Activated CD8-positive, alpha-beta T cell treated with anti-CD3 and anti-CD28 coated beads for 36 hours (primary cell): ENCODE measurements at regions not wholly inside any gene's neighbourhood (a gene's known extent, or its start where the extent isn't known, plus 50 kb on each side); places are given as distances from the start of the nearest gene placed in this dataset.

Source experiments
- ATAC-seq: fragments of 200-7000 bp; cut with Tn5 transposase; one replicate; pipeline ENCODE4 v1.10.0; 2021; ENCODE audit warnings: mild to moderate bottlenecking, moderate library complexity
- CTCF ChIA-PET: fragments of 350-600 bp; sonication (Branson Sonifier 250); formaldehyde crosslinking; loops from one replicate; lab custom pipeline; 2021; ENCODE audit warnings: antibody characterized with exemption; lab: Charles Lee
- POLR2A ChIA-PET: fragments of 350-600 bp; sonication (Branson Sonifier 250); formaldehyde crosslinking; loops from one replicate; lab custom pipeline; 2021; ENCODE audit warnings: antibody characterized with exemption; lab: Charles Lee
- DNase-seq: peaks from one replicate; pipeline ENCODE4 v3.0.0-alpha.2; 2020
- H3K27ac Mint-ChIP-seq: one replicate; pipeline ENCODE4 v1.8.0; 2021; ENCODE audit warnings: mild to moderate bottlenecking, mixed read lengths
- H3K27me3 Mint-ChIP-seq: one replicate; pipeline ENCODE4 v1.8.0; 2021; ENCODE audit warnings: mixed read lengths
- H3K36me3 Mint-ChIP-seq: one replicate; pipeline ENCODE4 v1.8.0; 2021; ENCODE audit warnings: low read depth, mixed read lengths
- H3K4me1 Mint-ChIP-seq: one replicate; pipeline ENCODE4 v1.8.0; 2021; ENCODE audit warnings: low read depth, mixed read lengths
- H3K4me3 Mint-ChIP-seq: one replicate; pipeline ENCODE4 v1.8.0; 2021; ENCODE audit warnings: mild to moderate bottlenecking, moderate library complexity, mixed read lengths
- H3K9me3 Mint-ChIP-seq: one replicate; pipeline ENCODE4 v1.8.0; 2021; ENCODE audit warnings: mixed read lengths
- intact Hi-C: fragments of 100-400 bp; cut with micrococcal nuclease; formaldehyde crosslinking; loops from one replicate; pipeline ENCODE4 v1.10.0; 2022
- TF ChIP-seq, protein P1 (sequence below): fragments of 200-600 bp; IDR thresholded peaks from one replicate; pipeline ENCODE4 v1.8.0; 2022; ENCODE audit warnings: antibody characterized with exemption, mild to moderate bottlenecking

DNA sequence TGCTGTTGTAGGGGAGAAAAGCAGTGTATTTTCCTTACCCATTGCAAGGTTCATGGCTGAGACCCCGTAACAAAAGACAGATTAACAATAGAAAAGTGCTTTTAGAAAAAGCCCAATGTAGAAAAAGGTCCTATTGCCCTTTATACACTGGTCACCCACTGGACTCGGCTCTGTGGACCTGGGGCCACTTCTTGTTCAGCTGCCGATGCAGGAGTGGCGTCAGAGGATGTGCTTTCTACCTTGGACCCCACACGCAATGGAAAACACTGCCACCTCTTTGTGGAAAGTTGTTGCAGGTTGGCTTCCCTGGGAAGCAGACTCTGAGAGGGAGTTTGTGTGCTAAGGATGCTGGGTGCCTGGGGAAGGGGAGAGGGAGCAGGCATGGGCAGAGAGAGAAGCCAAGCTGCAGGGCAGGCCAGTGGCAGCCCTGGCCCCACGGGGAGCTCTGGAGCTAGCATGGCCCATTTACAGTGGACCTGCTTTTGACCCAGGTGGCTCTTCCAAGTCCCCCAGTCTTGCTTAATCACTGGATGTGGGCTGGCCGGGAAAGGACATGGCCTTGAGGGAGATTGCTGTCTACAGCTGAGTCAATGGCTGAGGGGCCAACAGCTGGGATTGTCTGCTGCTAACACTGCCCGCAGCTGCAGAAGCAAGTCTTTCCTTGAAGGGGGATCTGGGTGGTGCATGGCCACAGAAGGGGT is 142.9 kb downstream of the CDC5L start:
- DNase-seq, result no peak
- Mint-ChIP-seq H3K27me3 (peaks cover 15% of the 10 kb centered on the region), H3K27ac (no peak overlapping the region), H3K4me1 (peaks cover 16% of the 10 kb centered on the region), H3K36me3 (no peaks in the 10 kb centered on the region), H3K9me3 (no peaks in the 10 kb centered on the region), H3K4me3 (no peak overlapping the region)
- CTCF ChIA-PET, result interaction anchor here (1.4 to 4.2 kb wide), 2 partner anchors 55 to 100 kb away, joined by 3 to 16 read pairs; no protein-coding TSS in a partner anchor
- intact Hi-C loops, result no loop called here
- POLR2A ChIA-PET, result no interaction called here
- ATAC-seq, result no peak
- TF ChIP-seq, protein P1, sequence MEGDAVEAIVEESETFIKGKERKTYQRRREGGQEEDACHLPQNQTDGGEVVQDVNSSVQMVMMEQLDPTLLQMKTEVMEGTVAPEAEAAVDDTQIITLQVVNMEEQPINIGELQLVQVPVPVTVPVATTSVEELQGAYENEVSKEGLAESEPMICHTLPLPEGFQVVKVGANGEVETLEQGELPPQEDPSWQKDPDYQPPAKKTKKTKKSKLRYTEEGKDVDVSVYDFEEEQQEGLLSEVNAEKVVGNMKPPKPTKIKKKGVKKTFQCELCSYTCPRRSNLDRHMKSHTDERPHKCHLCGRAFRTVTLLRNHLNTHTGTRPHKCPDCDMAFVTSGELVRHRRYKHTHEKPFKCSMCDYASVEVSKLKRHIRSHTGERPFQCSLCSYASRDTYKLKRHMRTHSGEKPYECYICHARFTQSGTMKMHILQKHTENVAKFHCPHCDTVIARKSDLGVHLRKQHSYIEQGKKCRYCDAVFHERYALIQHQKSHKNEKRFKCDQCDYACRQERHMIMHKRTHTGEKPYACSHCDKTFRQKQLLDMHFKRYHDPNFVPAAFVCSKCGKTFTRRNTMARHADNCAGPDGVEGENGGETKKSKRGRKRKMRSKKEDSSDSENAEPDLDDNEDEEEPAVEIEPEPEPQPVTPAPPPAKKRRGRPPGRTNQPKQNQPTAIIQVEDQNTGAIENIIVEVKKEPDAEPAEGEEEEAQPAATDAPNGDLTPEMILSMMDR, result no peak

- Mint-ChIP-seq H3K4me1 (peaks cover 16% of the 10 kb centered on the region), H3K9me3 (no peaks in the 10 kb centered on the region), H3K27ac (no peak overlapping the region), H3K27me3 (peaks cover 13% of the 10 kb centered on the region), H3K36me3 (no peaks in the 10 kb centered on the region), H3K4me3 (no peak overlapping the region)
- ChIA-PET POLR2A (interaction anchor here (1.1 kb wide), 1 partner anchor 176 kb away, joined by 3 read pairs; no protein-coding TSS in a partner anchor), CTCF (interaction anchor here (1.4 to 4.2 kb wide), 2 partner anchors 56 to 100 kb away, joined by 3 to 16 read pairs; no protein-coding TSS in a partner anchor)
- no peak for ATAC-seq
- intact Hi-C loops, result no loop called here
- no peak for DNase-seq
- TF ChIP-seq, protein P1, result no peak
These were observed 143.4 kb downstream of the CDC5L start for GRCh38 chr6:44530910-44531234.

GRCh38 chr6:44531442-44532015 is 144.0 kb downstream of the CDC5L start:
- Mint-ChIP-seq H3K27me3 (peaks cover 8% of the 10 kb centered on the region), H3K4me1 (peaks cover 16% of the 10 kb centered on the region), H3K9me3 (no peaks in the 10 kb centered on the region), H3K36me3 (no peaks in the 10 kb centered on the region), H3K4me3 (no peak overlapping the region), H3K27ac (no peak overlapping the region)
- CTCF ChIA-PET, result interaction anchor here (1.4 to 4.2 kb wide), 2 partner anchors 56 to 101 kb away, joined by 3 to 16 read pairs; no protein-coding TSS in a partner anchor
- intact Hi-C loops, result no loop called here
- ATAC-seq, result no peak
- TF ChIP-seq, protein P1, result no peak
- POLR2A ChIA-PET, result interaction anchor here (1.1 kb wide), 1 partner anchor 176 kb away, joined by 3 read pairs; no protein-coding TSS in a partner anchor
- no peak for DNase-seq

DNA sequence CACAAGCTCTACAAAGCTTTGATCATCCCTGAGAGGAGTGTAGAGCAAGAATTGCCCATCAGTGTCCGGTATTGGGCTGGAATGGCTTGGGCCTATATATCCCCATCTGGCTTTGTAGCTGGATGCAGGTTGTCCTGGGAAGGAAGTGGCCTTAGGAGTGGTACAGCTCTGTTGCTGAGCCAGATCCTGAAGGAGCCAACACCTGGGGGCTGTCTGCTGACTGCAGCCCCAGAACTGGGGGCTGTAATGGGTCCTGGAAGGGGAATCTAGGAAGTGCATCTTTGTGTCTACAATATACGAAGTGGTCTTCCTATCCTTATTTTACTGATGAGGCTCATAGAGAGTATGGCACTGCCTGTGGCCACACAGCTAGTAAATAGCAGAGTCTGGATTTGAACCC is 145.9 kb downstream of the CDC5L start:
- DNase-seq (no peak), ATAC-seq (no peak)
- peaks cover 2% of the 10 kb centered on the region for H3K27me3 Mint-ChIP-seq
- H3K4me3 Mint-ChIP-seq, result no peak overlapping the region
- intact Hi-C loops, result no loop called here
- no peaks in the 10 kb centered on the region for H3K9me3 Mint-ChIP-seq
- H3K36me3 Mint-ChIP-seq, result no peaks in the 10 kb centered on the region
- TF ChIP-seq, protein P1, result no peak
- POLR2A ChIA-PET, result no interaction called here
- H3K4me1 Mint-ChIP-seq, result peaks cover 2% of the 10 kb centered on the region
- CTCF ChIA-PET, result no interaction called here
- H3K27ac Mint-ChIP-seq, result no peak overlapping the region

DNA sequence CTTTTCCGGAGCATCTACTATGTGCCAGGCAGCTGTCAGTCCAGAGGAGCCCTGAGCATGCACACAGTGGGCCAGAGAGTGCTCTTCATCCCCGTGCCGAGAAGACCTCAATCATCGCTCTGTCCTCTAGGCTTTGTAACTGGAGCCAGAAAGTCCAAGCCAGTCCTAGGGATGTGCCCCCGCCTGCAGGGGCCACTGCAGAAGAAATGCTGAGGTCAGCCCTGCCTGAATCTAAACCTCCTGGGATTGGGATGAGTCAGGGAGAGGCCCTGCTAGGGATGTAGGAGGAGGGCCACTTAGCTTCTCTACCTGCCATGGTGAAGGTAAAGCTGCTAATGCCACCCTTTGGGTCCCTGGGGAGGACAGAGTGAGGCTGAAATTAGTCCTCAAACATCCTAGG is 146.8 kb downstream of the CDC5L start:
- CTCF ChIA-PET, result no interaction called here
- intact Hi-C loops, result no loop called here
- H3K4me3 Mint-ChIP-seq, result no peak overlapping the region

More for the DNA sequence above, 146.8 kb downstream of the CDC5L start:
- Mint-ChIP-seq H3K27ac (no peak overlapping the region), H3K36me3 (no peaks in the 10 kb centered on the region), H3K9me3 (no peaks in the 10 kb centered on the region), H3K4me1 (no peaks in the 10 kb centered on the region), H3K27me3 (no peaks in the 10 kb centered on the region)
- no peak for ATAC-seq
- POLR2A ChIA-PET, result no interaction called here
- DNase-seq, result no peak
- TF ChIP-seq, protein P1, result no peak
